Esophagus squamous epithelium (tissue), 5 donors: ENCODE measurements at regions not wholly inside any gene's neighbourhood (a gene's known extent, or its start where the extent isn't known, plus 50 kb on each side); places are given as distances from the start of the nearest gene placed in this dataset.

Experiments
- DNase-seq: peaks from one replicate; lab custom pipeline; 2025; lab: John Stamatoyannopoulos, UW
- H3K27ac ChIP-seq, 4 donors: fragments of 200-600 bp; sonication (generic); one replicate each; pipeline ENCODE4 v1.5.1; 2016 to 2019; ENCODE audit warnings: mild to moderate bottlenecking in 1 of 4
- H3K27me3 ChIP-seq, 4 donors: fragments of 200-600 bp; sonication (generic); 1 replicate in 3 of 4; 2 replicates in 1 of 4; pipeline versions ENCODE4 v1.5.1 to v1.6.0; 2017 to 2021; ENCODE audit warnings: antibody characterized with exemption in 1 of 4
- H3K36me3 ChIP-seq, 3 donors: fragments of 200-600 bp; sonication (generic); one replicate each; pipeline ENCODE4 v1.5.1; 2016 to 2019
- H3K4me1 ChIP-seq, 3 donors: fragments of 200-600 bp; sonication (generic); one replicate each; pipeline ENCODE4 v1.5.1; 2017 to 2019
- H3K4me3 ChIP-seq, 4 donors: fragments of 200-600 bp; sonication (generic); 1 replicate in 3 of 4; 2 replicates in 1 of 4; pipeline ENCODE4 v1.5.1; 2016 to 2019; ENCODE audit warnings: mild to moderate bottlenecking in 2 of 4, moderate library complexity in 1 of 4
- H3K9me3 ChIP-seq, 3 donors: fragments of 200-600 bp; sonication (generic); one replicate each; pipeline ENCODE4 v1.5.1; 2016 to 2019
- CTCF ChIP-seq, 6 experiments: fragments of 450-650 bp in 4 of 6; fragments of 200-600 bp in 2 of 6; sonication (generic) in 2 of 6; IDR thresholded peaks; one replicate each; pipeline ENCODE4 v1.5.1; 2016 to 2019; ENCODE audit warnings: antibody characterized with exemption in 6 of 6, mild to moderate bottlenecking in 4 of 6, moderate library complexity in 4 of 6
- POLR2A ChIP-seq, 4 donors: fragments of 450-650 bp; IDR thresholded peaks; one replicate each; pipeline ENCODE4 v1.6.1; 2017; ENCODE audit warnings: antibody characterized with exemption in 4 of 4, mild to moderate bottlenecking in 4 of 4, moderate library complexity in 3 of 4
- WGBS, 2 donors: methylation state at CpG; one replicate each; pipeline ENCODE4 v1.1.5; 2018; 5-methylcytosine and 5-hydroxymethylcytosine counted together
- intact Hi-C: fragments of 100-400 bp; cut with DNase I; formaldehyde crosslinking; loops from one replicate; pipeline ENCODE4 v1.15.0; 2022
- donor health status: DM: yes; HTN: yes; CAD: no.

GRCh38 chr1:209095627-209096595, 487.6 kb upstream of the CAMK1G start:
- H3K4me3 ChIP-seq: no peak overlapping the region
- TF ChIP-seq CTCF (IDR thresholded peaks at IDR 0.05) (no peak), POLR2A (IDR thresholded peaks at IDR 0.05) (no peak)
- no peaks in the 10 kb centered on the region for H3K9me3 ChIP-seq
- H3K4me1 ChIP-seq: peaks cover 0 to 9% (median 0%) of the 10 kb centered on the region in 3 donors
- no peak for DNase-seq
- 62 to 68% methylated on average over 9 of the region's 9 CpGs for WGBS, 2 donors
- no peaks in the 10 kb centered on the region for H3K36me3 ChIP-seq
- no peak overlapping the region for H3K27ac ChIP-seq
- no peaks in the 10 kb centered on the region for H3K27me3 ChIP-seq
- intact Hi-C loops: no loop called here

- WGBS, 2 donors: 88 to 90% methylated on average over 4 to 5 of the region's 5 CpGs
- no peak for DNase-seq
- Histone ChIP-seq H3K27me3 (peaks cover 0 to 10% (median 0%) of the 10 kb centered on the region in 4 donors), H3K9me3 (no peaks in the 10 kb centered on the region), H3K4me1 (peaks cover 0 to 9% (median 0%) of the 10 kb centered on the region in 3 donors), H3K27ac (no peak overlapping the region), H3K36me3 (no peaks in the 10 kb centered on the region), H3K4me3 (no peak overlapping the region)
- intact Hi-C loops: no loop called here
- TF ChIP-seq CTCF (IDR thresholded peaks at IDR 0.05): no peak
- TF ChIP-seq POLR2A (IDR thresholded peaks at IDR 0.05): no peak
Observed at GRCh38 chr1:209100460-209100859, 483.1 kb upstream of the CAMK1G start.

DNA sequence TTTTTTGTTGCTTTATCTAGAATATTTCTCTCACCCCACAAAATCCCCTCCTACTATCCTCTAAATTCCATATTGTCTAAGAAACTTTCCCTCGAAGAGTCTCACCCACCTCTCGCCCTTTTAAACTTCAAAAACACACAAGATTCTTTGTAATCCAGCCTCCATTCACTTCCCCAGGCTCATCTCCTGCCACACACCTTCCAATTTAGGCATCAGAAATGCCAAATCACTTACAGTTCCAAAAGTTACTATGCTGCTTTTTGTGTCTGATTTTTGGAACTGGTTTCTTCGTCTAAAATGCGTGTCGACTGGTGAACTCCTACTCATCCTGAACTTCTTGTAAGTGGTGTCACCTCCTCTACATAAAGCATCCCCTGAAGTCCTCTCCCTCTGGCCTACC, 482.4 kb upstream of the CAMK1G start:
- H3K27ac ChIP-seq: no peak overlapping the region
- WGBS, 2 donors: 88 to 89% methylated on average over 5 of the region's 5 CpGs
- no peak for DNase-seq
- no peak for TF ChIP-seq POLR2A (IDR thresholded peaks at IDR 0.05)
- no peak for TF ChIP-seq CTCF (IDR thresholded peaks at IDR 0.05)
- H3K4me3 ChIP-seq: no peak overlapping the region
- peaks cover 0 to 5% (median 0%) of the 10 kb centered on the region in 3 donors for H3K4me1 ChIP-seq
- H3K27me3 ChIP-seq: peaks cover 0 to 10% (median 0%) of the 10 kb centered on the region in 4 donors
- intact Hi-C loops: no loop called here
- no peaks in the 10 kb centered on the region for H3K9me3 ChIP-seq
- no peaks in the 10 kb centered on the region for H3K36me3 ChIP-seq

DNA sequence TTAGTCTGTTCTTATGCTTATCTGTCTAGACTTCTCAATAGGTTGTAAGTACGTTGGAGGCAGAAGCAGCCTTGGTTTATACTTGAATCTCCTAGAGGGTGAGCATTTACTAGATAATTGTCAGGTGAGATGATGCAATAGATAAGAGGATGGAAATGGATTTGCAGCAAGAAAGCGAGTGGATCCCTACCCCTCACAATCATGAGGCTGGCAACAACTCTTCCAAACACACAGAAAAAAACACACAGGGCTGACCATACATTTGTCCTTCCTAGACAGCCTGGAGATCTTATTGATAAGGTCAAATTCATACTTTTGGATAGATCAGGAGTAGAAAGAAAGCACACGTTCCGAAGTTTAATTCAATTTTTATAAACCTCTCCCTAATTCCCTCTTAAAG, 481.4 kb upstream of the CAMK1G start:
- Histone ChIP-seq H3K9me3 (no peaks in the 10 kb centered on the region), H3K4me3 (no peak overlapping the region), H3K27me3 (peaks cover 0 to 16% (median 0%) of the 10 kb centered on the region in 4 donors), H3K27ac (no peak overlapping the region), H3K4me1 (no peaks in the 10 kb centered on the region), H3K36me3 (no peaks in the 10 kb centered on the region)
- TF ChIP-seq POLR2A (IDR thresholded peaks at IDR 0.05) (no peak), CTCF (IDR thresholded peaks at IDR 0.05) (no peak)
- intact Hi-C loops: no loop called here
- no peak for DNase-seq
- 77 to 86% methylated on average over 4 of the region's 4 CpGs for WGBS, 2 donors

- intact Hi-C loops: no loop called here
- H3K4me3 ChIP-seq: no peak overlapping the region
- no peaks in the 10 kb centered on the region for H3K36me3 ChIP-seq
- no peak overlapping the region for H3K27ac ChIP-seq
- no peak for DNase-seq
- no peaks in the 10 kb centered on the region for H3K4me1 ChIP-seq
- peaks cover 0 to 17% (median 0%) of the 10 kb centered on the region in 4 donors for H3K27me3 ChIP-seq
- TF ChIP-seq CTCF (IDR thresholded peaks at IDR 0.05): no peak
- no peak for TF ChIP-seq POLR2A (IDR thresholded peaks at IDR 0.05)
- WGBS, 2 donors: 66 to 68% methylated on average over 4 of the region's 4 CpGs
- no peaks in the 10 kb centered on the region for H3K9me3 ChIP-seq
Observed at GRCh38 chr1:209102531-209102930, 481.0 kb upstream of the CAMK1G start.
